A549 (cell line): ENCODE measurements at regions not wholly inside any gene's neighbourhood (a gene's known extent, or its start where the extent isn't known, plus 50 kb on each side); places are given as distances from the start of the nearest gene placed in this dataset.
A peak's percentile ranks its signal among the peaks of the same experiment; 100 is the strongest.

ENCODE experiments used
- ATAC-seq, 2 experiments: fragments of 200-7000 bp in 1 of 2; fragments of >200 bp in 1 of 2; cut with Nextera tagmentation in 1 of 2; cut with Tn5 transposase in 1 of 2; 3 replicates each; pipeline versions ENCODE4 v1.8.0 to v1.9.1; 2018 to 2020; ENCODE audit warnings: mild to moderate bottlenecking in 1 of 2, moderate library complexity in 1 of 2
- CTCF ChIA-PET: fragments of 300-600 bp; sonication (Branson Sonifier 250); formaldehyde crosslinking; extraction: SDS; loops from one replicate; lab custom pipeline; 2021; ENCODE audit warnings: antibody characterized with exemption, inconsistent platforms; lab: Yijun Ruan, JAX
- POLR2A ChIA-PET: fragments of 350-600 bp; formaldehyde crosslinking; extraction: SDS; loops from one replicate; lab custom pipeline; 2021; ENCODE audit warnings: antibody characterized with exemption, inconsistent platforms; lab: Yijun Ruan, JAX
- DNase-seq, 2 experiments: peaks; one replicate each; pipeline versions ENCODE4 v3.0.0 to v3.0.0-alpha.2; 2011 to 2016; ENCODE audit warnings: low read depth in 1 of 2, low spot score in 1 of 2
- FAIRE-seq: peaks from 2 replicates; lab custom pipeline; 2011; peaks lifted over from hg19 to GRCh38; lab: Jason Lieb, UNC
- H3K27ac ChIP-seq, 2 experiments: fragments of >200 bp; sonication (Bioruptor Twin); formaldehyde crosslinking; 3 replicates each; pipeline ENCODE4 v1.5.1; 2016 to 2017
- H3K4me1 ChIP-seq: fragments of >200 bp; sonication (Bioruptor Twin); formaldehyde crosslinking; 3 replicates; pipeline ENCODE4 v1.6.1; 2016
- H3K4me2 ChIP-seq: fragments of >200 bp; sonication (Bioruptor Twin); formaldehyde crosslinking; 3 replicates; pipeline ENCODE4 v1.6.1; 2016
- H3K4me3 ChIP-seq: fragments of >200 bp; sonication (Bioruptor Twin); formaldehyde crosslinking; 3 replicates; pipeline ENCODE4 v1.5.1; 2016
- H3K9me3 ChIP-seq: fragments of >200 bp; sonication (Bioruptor Twin); formaldehyde crosslinking; 3 replicates; pipeline ENCODE4 v1.6.1; 2016
- EP300 ChIP-seq, 2 experiments: fragments of >200 bp; sonication (Bioruptor Twin); formaldehyde crosslinking; IDR thresholded peaks; 2 replicates in 1 of 2; 3 replicates in 1 of 2; pipeline ENCODE4 v1.6.1; 2016 to 2017
- FOSB ChIP-seq: fragments of 250-450 bp; sonication (Bioruptor Pico); IDR thresholded peaks from 2 replicates; pipeline ENCODE4 v1.5.0; 2020; ENCODE audit warnings: mild to moderate bottlenecking, moderate library complexity
- JUNB ChIP-seq: fragments of >200 bp; sonication (Bioruptor Twin); formaldehyde crosslinking; IDR thresholded peaks from 2 replicates; pipeline ENCODE4 v1.6.1; 2016
- KDM1A ChIP-seq: fragments of 200-600 bp; sonication (generic); IDR thresholded peaks from 2 replicates; pipeline ENCODE4 v1.6.1; 2016; ENCODE audit warnings: low read depth, mild to moderate bottlenecking
- KDM5A ChIP-seq: fragments of 200-600 bp; sonication (generic); IDR thresholded peaks from 2 replicates; pipeline ENCODE4 v1.6.1; 2016; ENCODE audit warnings: antibody characterized with exemption, mild to moderate bottlenecking
- POLR2A ChIP-seq: IDR thresholded peaks from 2 replicates; pipeline ENCODE4 v1.6.1; 2012; ENCODE audit warnings: mild to moderate bottlenecking, low read length
- RARB ChIP-seq: fragments of 250-450 bp; sonication (Bioruptor Pico); IDR thresholded peaks from 2 replicates; pipeline ENCODE4 v1.8.0; 2021; ENCODE audit warnings: mild to moderate bottlenecking, moderate library complexity
- RFX5 ChIP-seq: fragments of 450-650 bp; IDR thresholded peaks from 2 replicates; pipeline ENCODE4 v1.7.1; 2014; ENCODE audit warnings: antibody characterized with exemption, mild to moderate bottlenecking, moderate library complexity
- RNF2 ChIP-seq: fragments of 200-600 bp; sonication (generic); IDR thresholded peaks from 2 replicates; pipeline ENCODE4 v1.6.1; 2016; ENCODE audit warnings: low read depth, mild to moderate bottlenecking, antibody characterized with exemption, moderate library complexity, borderline replicate concordance
- SMC3 ChIP-seq: fragments of >200 bp; sonication (Bioruptor Twin); formaldehyde crosslinking; IDR thresholded peaks from 3 replicates; pipeline ENCODE4 v1.6.1; 2018; ENCODE audit warnings: inconsistent platforms
- ZFP36 ChIP-seq: fragments of 450-650 bp; IDR thresholded peaks from 2 replicates; pipeline ENCODE4 v1.6.1; 2014; ENCODE audit warnings: borderline replicate concordance; ENCODE audit not compliant: partially characterized antibody
- ZSCAN20 ChIP-seq: fragments of 250-450 bp; sonication (Bioruptor Pico); IDR thresholded peaks from 2 replicates; pipeline ENCODE4 v1.8.0; 2022; ENCODE audit warnings: mild to moderate bottlenecking, moderate library complexity
- WGBS: methylation state at CpG from one replicate; pipeline ENCODE4 v1.1.6; 2017; ENCODE audit errors: missing lambda C conversion rate; 5-methylcytosine and 5-hydroxymethylcytosine counted together
- TF ChIP-seq, protein P1 (sequence below): fragments of 250-450 bp; sonication (Bioruptor Pico); IDR thresholded peaks from 2 replicates; pipeline ENCODE4 v1.5.0; 2020; ENCODE audit warnings: low read depth, mild to moderate bottlenecking, moderate library complexity
- TF ChIP-seq, protein P2 (sequence below): fragments of 250-450 bp; sonication (Bioruptor Pico); IDR thresholded peaks from 2 replicates; pipeline ENCODE4 v1.5.0; 2021; ENCODE audit warnings: mild to moderate bottlenecking, moderate library complexity, borderline replicate concordance
- TF ChIP-seq, protein P3 (sequence below): fragments of >200 bp; sonication (Bioruptor Twin); formaldehyde crosslinking; IDR thresholded peaks from 3 replicates; pipeline ENCODE4 v1.5.1; 2016
- TF ChIP-seq, protein P4 (sequence below): fragments of >200 bp; sonication (Bioruptor Twin); formaldehyde crosslinking; IDR thresholded peaks from 2 replicates; pipeline ENCODE4 v1.6.1; 2016
- TF ChIP-seq, protein P5 (sequence below): IDR thresholded peaks from 2 replicates; pipeline ENCODE4 v1.6.1; 2012
- TF ChIP-seq, protein P6 (sequence below): fragments of 200-600 bp; sonication (generic); IDR thresholded peaks from 2 replicates; pipeline ENCODE4 v1.6.1; 2016; ENCODE audit warnings: antibody characterized with exemption, mild to moderate bottlenecking, moderate library complexity

DNA sequence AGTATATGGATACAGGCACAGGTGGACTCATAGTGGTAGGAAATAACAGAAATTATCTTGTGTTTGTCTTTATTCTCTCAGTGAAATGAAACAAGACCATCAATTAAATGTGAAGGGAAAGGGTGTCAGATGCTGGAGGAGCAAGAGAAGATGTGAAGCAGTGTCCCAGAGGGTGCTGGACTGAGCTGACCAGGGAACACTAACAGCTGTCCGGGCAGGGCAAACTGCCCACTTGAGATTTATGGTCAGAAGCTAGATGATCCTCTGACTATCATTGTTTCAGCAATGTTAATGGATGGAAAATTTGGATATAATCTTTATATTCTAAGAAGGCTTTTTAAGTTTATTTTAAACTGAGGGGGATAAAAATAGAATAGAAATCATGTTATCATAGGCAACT, 267.2 kb upstream of the SLC7A11 start:
- CTCF ChIA-PET, result no interaction called here
- no peak overlapping the region for H3K27ac ChIP-seq
- POLR2A ChIA-PET, result no interaction called here
- WGBS, result 25% methylated on average over 1 of the region's 1 CpG
- DNase-seq (no peak), FAIRE-seq (no peak), ATAC-seq (no peak)
- no peak overlapping the region for H3K4me2 ChIP-seq
- H3K4me3 ChIP-seq, result no peak overlapping the region
- no peaks in the 10 kb centered on the region for H3K9me3 ChIP-seq
- no peaks in the 10 kb centered on the region; the same call in 2 of the 3 replicates for H3K4me1 ChIP-seq
- no peak for TF ChIP-seq POLR2A

DNA sequence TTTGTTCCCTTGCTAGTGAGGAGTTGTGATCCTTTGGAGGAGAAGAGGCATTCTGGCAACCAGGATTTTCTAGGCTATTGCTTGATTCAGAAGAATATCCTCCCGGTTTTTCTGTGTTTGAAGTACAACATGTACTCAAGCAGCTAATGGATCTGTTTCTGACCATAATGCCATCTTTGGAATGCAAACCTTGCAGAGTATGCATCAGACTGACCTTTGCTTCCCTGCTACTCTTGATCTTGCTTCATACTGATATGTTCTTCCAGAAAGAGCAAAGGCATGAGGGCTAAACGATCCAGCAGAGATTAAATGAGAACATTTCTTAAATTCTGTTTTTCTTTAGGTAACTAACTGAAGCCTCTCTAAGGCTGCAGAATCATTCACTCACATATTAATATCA, 265.4 kb upstream of the SLC7A11 start:
- CTCF ChIA-PET, result no interaction called here
- no peaks in the 10 kb centered on the region for H3K9me3 ChIP-seq
- FAIRE-seq (no peak), DNase-seq (peak in 1 of 2 experiments; percentile 3), ATAC-seq (no peak)
- 13% methylated on average over 2 of the region's 2 CpGs for WGBS
- H3K27ac ChIP-seq, result no peak overlapping the region; a peak in 1 of 6 replicates
- H3K4me3 ChIP-seq, result no peak overlapping the region
- POLR2A ChIA-PET, result no interaction called here
- H3K4me1 ChIP-seq, result no peaks in the 10 kb centered on the region; the same call in 2 of the 3 replicates
- no peak overlapping the region for H3K4me2 ChIP-seq
- TF ChIP-seq KDM1A (no peak), RNF2 (no peak)
- TF ChIP-seq, protein P1, sequence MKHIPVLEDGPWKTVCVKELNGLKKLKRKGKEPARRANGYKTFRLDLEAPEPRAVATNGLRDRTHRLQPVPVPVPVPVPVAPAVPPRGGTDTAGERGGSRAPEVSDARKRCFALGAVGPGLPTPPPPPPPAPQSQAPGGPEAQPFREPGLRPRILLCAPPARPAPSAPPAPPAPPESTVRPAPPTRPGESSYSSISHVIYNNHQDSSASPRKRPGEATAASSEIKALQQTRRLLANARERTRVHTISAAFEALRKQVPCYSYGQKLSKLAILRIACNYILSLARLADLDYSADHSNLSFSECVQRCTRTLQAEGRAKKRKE (CRISPR knock-in tag), result no peak
- TF ChIP-seq, protein P2, sequence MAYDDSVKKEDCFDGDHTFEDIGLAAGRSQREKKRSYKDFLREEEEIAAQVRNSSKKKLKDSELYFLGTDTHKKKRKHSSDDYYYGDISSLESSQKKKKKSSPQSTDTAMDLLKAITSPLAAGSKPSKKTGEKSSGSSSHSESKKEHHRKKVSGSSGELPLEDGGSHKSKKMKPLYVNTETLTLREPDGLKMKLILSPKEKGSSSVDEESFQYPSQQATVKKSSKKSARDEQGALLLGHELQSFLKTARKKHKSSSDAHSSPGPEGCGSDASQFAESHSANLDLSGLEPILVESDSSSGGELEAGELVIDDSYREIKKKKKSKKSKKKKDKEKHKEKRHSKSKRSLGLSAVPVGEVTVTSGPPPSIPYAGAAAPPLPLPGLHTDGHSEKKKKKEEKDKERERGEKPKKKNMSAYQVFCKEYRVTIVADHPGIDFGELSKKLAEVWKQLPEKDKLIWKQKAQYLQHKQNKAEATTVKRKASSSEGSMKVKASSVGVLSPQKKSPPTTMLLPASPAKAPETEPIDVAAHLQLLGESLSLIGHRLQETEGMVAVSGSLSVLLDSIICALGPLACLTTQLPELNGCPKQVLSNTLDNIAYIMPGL (CRISPR knock-in tag), result no peak

DNA sequence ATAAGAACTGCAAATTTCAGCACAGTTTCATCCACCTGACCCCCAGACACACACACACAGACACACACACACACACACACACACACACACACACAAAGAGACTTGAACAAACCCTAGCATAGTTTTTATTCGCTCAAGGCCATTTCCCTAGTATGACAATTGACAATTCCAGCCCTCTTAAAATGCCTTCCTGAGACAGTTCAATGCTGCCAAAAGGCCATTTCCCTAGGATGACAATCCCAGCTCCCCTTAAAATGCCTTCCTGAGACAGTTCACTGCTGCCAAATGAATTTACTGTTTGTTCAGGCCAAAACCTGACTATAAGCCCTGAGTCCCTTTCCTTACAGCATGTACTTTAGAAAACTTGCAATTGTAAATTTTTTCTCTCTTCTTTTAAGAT, 259.5 kb upstream of the SLC7A11 start:
- POLR2A ChIA-PET, result no interaction called here

More for the DNA sequence above, 259.5 kb upstream of the SLC7A11 start:
- Histone ChIP-seq H3K4me2 (no peak overlapping the region), H3K4me1 (no peaks in the 10 kb centered on the region), H3K9me3 (no peaks in the 10 kb centered on the region), H3K27ac (no peak overlapping the region), H3K4me3 (no peak overlapping the region)
- 75% methylated on average over 1 of the region's 1 CpG for WGBS
- no peak for TF ChIP-seq RARB (CRISPR knock-in tag)
- TF ChIP-seq ZSCAN20 (CRISPR knock-in tag), result no peak
- TF ChIP-seq, protein P3, sequence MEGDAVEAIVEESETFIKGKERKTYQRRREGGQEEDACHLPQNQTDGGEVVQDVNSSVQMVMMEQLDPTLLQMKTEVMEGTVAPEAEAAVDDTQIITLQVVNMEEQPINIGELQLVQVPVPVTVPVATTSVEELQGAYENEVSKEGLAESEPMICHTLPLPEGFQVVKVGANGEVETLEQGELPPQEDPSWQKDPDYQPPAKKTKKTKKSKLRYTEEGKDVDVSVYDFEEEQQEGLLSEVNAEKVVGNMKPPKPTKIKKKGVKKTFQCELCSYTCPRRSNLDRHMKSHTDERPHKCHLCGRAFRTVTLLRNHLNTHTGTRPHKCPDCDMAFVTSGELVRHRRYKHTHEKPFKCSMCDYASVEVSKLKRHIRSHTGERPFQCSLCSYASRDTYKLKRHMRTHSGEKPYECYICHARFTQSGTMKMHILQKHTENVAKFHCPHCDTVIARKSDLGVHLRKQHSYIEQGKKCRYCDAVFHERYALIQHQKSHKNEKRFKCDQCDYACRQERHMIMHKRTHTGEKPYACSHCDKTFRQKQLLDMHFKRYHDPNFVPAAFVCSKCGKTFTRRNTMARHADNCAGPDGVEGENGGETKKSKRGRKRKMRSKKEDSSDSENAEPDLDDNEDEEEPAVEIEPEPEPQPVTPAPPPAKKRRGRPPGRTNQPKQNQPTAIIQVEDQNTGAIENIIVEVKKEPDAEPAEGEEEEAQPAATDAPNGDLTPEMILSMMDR, result no peak
- TF ChIP-seq, protein P4, sequence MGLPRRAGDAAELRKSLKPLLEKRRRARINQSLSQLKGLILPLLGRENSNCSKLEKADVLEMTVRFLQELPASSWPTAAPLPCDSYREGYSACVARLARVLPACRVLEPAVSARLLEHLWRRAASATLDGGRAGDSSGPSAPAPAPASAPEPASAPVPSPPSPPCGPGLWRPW, result no peak
- TF ChIP-seq, protein P5, sequence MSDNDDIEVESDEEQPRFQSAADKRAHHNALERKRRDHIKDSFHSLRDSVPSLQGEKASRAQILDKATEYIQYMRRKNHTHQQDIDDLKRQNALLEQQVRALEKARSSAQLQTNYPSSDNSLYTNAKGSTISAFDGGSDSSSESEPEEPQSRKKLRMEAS, result no peak
- TF ChIP-seq EP300 (IDR thresholded peaks at IDR 0.05), result no peak
- TF ChIP-seq, protein P6, sequence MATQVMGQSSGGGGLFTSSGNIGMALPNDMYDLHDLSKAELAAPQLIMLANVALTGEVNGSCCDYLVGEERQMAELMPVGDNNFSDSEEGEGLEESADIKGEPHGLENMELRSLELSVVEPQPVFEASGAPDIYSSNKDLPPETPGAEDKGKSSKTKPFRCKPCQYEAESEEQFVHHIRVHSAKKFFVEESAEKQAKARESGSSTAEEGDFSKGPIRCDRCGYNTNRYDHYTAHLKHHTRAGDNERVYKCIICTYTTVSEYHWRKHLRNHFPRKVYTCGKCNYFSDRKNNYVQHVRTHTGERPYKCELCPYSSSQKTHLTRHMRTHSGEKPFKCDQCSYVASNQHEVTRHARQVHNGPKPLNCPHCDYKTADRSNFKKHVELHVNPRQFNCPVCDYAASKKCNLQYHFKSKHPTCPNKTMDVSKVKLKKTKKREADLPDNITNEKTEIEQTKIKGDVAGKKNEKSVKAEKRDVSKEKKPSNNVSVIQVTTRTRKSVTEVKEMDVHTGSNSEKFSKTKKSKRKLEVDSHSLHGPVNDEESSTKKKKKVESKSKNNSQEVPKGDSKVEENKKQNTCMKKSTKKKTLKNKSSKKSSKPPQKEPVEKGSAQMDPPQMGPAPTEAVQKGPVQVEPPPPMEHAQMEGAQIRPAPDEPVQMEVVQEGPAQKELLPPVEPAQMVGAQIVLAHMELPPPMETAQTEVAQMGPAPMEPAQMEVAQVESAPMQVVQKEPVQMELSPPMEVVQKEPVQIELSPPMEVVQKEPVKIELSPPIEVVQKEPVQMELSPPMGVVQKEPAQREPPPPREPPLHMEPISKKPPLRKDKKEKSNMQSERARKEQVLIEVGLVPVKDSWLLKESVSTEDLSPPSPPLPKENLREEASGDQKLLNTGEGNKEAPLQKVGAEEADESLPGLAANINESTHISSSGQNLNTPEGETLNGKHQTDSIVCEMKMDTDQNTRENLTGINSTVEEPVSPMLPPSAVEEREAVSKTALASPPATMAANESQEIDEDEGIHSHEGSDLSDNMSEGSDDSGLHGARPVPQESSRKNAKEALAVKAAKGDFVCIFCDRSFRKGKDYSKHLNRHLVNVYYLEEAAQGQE, result no peak
- TF ChIP-seq ZFP36, result no peak
- no peak for TF ChIP-seq RFX5
- TF ChIP-seq KDM5A, result no peak
- no peak for TF ChIP-seq FOSB (CRISPR knock-in tag)
- TF ChIP-seq SMC3, result no peak
- no peak for TF ChIP-seq JUNB
- DNase-seq (no peak), FAIRE-seq (no peak), ATAC-seq (no peak)
- CTCF ChIA-PET, result no interaction called here
